Stimulated activated CD4-positive, alpha-beta T cell treated with anti-CD3 and anti-CD28 coated beads, TNF-alpha, amount 100 ng/mL, for 48 hours (primary cell): ENCODE measurements at regions not wholly inside any gene's neighbourhood (a gene's known extent, or its start where the extent isn't known, plus 50 kb on each side); places are given as distances from the start of the nearest gene placed in this dataset.
"Not testable (repeated sequence)": the region's sequence is repeated elsewhere in the genome, so short reads cannot be mapped to it uniquely, and the experiment has no call there.

Source experiments
- DNase-seq, 3 donors: peaks; one replicate each; pipeline ENCODE4 v3.0.0-alpha.2; 2020; ENCODE audit warnings: low read depth in 3 of 3

DNA sequence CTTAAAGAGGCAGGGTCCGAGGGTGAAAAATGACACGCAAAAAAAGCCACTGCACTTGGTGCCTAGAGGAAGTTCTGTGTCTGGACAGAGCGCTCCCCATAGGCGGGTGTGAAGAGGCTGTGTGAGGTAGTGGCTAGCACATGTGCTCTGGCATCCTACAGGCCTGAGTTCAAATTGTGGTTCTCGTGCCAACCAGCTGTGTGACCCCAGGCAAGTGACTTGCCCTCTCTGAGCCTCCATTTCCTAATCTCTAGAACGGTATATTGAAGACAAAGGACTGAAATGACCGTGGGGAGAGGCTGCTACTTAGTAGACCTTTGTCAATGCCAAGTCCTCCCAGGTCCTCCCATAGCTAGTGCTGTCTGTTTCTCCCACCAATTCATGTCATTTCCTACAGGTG lies 79.1 kb upstream of the MYL10 start:
- DNase-seq = no peak

DNA sequence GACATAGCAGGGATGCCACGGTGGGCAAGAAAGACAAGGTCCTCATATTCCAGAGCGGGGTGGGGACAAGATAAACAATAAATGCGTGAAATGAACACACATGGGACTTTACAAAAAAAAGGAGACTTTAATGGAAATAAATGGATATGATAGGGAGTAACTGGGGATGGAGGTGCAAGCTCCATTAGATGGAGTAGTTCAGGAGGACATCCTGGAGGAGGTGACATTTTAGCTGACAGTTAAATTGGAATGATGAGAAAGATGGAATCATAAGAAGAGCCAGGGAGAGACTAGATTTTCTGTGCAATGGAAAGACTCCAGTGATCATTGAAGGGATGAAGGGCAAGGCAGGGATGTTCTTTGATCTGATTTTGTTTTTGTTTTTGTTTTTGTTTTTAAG lies 83.6 kb upstream of the MYL10 start:
- no peak for DNase-seq

DNA sequence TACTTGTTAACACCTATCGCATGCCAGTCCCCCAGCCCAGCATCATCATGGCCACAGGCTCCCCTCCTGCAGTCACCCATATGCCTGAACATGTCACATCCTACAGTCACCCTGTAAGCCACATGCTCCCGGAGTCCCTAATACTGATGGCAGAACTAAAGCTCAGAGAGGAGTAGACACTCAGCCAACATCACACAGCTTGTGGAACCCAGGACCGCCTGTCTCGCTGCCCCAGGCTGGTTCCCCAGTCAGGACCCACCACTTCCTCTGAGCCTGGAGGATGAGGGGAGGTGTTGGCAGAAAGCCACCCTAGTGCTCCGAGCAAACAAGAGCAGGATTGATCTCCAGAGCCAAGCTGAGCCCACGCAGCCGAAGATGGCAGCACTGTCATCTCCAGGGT lies 85.0 kb upstream of the MYL10 start:
- no peak for DNase-seq

DNA sequence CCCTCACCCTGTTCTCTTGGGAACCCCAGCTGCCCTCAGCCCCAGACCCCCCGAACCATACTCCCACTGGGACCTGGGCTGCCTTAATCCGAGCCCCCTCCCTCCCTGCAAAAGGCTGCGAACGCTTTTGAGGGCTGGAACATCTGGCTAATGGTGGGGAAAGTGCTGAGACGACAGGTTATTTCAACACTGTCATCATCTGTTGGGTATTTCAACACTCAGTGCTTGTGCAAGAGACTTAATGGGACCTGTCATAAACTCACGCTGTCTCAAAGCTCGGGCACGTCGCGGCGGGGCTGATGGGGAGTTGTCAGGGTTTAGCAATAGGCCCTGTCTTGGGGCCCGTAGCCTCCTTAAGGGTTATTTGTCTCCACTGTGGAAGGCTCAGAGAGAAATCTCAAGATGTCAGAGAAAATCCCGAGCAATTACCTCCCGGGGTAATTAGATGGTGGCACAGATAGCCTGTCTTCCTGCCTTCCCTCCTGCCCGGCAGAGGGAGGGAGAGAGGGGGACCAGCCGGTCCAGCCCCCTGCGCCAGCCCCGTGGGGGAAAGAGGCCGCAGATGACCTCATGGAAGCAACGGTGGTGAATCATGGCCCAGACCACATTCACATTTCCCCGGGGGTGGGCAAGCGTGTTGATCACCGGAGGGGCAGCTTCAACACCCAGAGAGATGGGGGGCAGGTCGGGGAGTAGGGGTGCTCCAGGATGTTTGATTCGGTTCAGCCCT lies 88.7 kb upstream of the MYL10 start:
- no peak for DNase-seq

DNA sequence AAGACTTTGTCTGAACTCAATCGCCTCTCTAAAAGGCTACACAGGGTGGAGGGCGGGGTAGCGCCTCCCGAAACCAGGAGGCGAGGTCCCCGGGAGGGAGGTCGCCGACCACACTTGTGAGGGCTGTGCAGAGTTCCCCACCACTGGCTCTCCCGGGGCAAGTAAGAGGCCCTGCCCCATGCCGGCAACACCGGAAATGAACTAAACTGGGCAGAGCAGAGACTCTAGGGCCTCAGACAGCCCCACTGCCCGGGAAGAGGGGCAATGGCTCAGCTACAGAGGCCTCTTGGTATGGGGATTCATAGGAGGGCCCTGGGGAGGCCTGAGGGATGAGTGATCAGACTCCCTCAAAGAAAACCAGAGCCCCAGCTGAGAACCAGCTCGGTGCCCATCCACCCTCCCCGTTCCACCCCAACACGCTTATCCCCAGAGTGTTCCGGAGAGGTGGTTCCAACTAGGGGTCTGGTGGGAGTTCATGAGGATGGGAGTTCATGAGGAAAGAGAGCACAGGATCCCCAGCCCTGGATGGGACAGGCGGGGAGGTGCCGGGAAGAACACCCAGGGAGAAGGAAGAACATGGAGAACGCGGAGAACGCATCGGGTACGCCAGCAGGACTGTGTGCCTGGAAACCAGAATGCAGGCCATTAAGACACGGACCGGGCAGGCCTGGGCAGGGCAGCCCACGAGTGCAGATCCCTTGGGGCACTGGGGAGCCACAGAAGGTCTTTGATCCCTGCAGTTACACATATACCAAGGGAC lies 89.4 kb upstream of the MYL10 start:
- DNase-seq = no peak

DNA sequence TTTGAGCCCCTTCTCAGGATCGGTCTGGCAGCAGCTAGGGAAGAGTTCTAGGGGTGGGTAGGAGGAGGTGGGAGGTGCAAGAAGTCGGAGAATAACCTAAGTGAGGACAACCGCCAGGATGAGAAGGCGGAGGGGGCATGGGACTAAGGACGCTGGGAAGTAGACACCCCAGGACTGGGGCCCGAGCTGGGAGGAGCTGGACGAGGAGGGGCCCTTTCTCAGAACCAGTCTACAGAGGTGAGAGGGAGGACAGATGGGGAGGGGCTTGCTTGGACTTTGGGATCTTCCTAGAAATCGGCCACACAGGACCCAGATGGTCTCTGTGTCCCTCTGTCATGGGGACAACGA lies 90.0 kb upstream of the MYL10 start:
- no peak for DNase-seq

DNA sequence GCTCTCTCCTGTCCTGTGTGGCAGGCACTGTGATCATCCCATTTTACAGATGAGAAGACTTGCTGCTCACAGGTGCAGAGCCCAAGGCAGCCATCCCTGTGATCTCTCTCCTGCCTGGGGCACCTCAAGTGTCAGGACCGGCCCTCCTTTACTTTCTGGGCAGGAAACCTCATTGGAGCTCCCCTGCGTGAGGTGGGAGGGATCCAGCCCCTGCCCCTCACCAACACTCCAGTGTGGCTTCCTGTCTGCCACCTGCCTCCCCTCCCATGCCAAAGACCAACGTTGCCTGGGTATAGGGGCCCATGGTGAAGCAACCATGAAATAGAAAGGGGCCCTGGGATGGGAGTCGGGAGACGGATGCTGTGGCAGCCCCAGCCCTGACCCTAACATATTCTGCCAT lies 91.2 kb upstream of the MYL10 start:
- DNase-seq = no peak

DNA sequence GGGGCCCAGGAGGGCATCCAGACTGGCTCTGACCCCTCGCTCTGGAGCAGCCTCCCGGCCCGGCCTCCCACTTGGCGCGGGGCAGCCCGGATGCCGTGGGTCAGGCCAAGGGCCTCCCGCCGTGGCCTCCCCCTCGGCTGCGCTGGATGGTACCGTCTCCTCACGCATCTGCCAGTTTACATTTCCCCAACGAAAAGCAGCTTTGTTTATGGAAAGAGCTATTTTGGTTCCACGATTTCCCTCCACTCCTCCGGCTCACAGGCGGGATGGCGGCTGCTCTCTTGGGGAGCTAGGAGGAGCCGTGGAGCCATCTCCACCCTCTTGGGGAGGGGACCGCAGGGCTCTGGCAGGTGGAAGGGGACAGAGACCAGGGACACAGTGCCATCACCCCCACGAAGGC lies 93.2 kb upstream of the MYL10 start:
- DNase-seq = no peak

DNA sequence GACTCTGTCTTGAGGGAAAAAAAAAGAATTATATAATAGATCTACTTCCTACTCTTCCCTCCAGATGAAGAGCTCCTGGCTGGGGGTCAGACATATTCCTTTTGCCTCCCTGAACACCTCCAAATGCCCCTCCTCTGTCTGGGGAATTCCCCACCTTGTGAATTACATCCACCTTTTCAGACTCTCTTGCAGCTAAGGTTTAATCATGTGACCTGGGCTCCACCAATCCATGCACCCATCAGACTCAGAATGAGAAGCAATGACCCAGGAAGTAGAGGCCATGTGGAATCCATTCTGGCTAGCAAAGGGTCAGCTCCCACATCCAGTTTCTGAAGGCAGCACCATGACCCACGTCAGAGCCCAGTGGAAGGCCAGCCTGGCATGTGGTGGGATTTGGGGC lies 93.6 kb upstream of the CUX1 start:
- no peak for DNase-seq

DNA sequence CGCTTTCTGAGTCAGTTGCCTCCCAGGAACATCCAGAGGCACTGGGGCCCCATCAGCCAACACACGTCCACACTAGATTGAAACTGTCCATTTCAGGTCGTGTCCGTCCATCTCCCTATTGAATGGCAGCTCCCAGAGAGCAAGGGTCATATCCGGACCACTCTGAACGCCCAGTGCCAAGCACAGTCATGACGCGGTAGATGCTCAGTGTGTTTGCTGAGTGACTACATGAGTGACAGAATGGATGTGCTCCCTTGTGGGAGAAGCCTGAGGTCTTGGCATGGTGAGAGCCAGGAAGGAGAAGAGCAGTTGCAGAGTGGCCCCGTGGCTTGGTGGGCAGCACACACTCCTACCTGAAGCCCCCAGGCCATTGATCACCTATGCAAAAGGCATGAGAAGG lies 92.5 kb upstream of the CUX1 start:
- DNase-seq = no peak

DNA sequence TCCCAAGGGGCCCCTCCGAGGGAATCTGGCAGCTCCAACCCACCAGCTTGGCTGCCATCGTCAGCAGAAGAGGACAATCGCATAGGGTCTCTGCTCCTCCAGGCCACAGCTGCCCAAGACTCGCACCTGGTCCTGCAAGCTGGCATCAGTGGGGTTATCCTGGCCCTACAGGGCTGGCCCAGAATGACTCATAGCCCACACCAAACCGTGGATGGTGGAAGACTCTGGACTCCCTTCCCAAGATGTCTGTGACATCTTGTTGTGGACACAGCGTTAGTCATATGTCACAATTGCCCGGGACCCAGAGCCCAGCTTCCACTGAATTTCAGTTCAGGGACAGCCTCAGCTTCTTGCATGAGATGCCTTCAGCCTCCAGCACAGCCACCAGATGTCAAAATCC lies 91.5 kb upstream of the CUX1 start:
- no peak for DNase-seq

DNA sequence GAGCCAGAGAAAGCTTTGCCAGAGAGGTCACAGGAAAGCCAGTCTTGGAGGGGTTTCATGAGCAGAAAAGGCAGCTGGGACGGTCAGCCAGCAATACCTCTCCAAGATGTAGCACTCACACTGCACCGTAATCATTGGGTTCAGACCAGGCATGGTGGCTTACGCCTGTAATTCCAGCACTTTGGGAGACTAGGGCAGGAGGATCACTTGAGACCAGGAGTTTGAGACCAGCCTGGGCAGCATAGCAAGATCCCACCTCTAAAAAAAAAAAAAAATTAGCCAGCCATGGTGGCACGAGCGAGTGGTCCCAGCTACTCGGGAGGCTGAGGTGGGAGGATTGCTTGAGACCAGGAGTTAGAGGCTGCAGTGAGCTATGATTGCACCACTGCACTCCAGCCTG lies 90.2 kb upstream of the CUX1 start:
- DNase-seq = no peak

DNA sequence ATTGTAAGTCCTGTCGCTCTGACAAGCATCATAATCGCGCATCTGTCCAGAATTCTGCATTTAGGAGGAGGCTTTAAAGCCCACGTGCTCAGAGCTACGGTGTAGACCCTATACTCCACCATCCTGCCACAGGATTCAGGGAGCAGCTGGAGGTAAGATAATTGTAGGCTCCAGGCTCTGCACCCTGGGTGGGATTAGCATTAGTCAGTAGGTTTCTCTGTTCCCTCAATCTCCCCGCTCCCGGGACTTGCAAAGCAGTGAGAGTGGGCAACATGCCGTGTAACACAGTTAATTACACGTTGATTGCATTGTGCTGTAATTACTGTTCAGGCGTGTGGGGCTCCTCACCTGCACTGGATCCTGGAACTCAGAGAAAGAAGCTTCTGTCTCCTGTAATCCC lies 89.3 kb upstream of the CUX1 start:
- no peak for DNase-seq

DNA sequence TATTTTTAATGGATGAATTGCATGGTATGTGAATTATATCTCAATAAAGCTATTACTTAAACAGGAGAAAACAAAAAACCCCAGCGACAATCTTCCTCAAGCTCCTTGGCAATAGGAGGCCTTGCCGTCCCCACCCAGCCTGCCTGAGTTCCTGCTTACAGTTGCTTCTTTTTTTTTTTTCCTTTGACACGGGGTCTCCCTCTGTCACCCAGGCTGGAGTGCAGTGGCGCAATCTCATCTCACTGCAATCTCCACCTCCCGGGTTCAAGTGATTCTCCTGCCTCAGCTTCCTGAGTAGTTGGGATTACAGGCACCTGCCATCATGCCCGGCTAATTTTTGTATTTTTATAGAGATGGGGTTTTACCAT lies 88.6 kb upstream of the CUX1 start:
- not testable (repeated sequence) for DNase-seq

DNA sequence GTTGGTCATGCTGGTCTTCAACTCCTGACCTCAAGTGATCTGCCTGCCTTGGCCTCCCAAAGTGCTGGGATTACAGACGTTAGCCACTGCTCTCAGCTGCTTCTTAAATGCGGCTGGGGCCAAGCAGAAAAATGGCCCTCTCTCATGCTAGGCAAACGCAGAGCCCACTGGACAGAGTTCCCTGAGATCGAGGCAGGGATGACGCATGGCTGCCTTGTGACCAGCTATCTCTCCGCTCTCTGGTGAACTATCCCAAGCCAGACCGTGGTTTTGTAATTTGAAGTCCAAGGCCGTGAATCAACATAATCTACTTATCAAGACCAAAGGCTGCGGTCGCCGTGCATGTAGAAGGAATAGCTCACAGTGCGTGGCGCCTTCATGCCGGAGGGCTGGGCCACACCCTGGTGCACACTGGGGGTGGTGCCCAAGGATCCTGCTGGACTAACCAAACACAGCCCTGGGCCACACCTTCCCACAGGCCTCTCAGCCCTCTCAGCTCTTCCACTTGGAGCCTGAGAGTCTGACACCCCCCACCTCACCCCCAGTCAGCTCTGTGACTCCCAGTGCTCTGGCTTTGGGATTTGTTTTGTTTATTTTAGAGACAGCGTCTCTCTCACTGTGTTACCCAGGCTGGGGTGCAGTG lies 88.1 kb upstream of the CUX1 start:
- no peak for DNase-seq

DNA sequence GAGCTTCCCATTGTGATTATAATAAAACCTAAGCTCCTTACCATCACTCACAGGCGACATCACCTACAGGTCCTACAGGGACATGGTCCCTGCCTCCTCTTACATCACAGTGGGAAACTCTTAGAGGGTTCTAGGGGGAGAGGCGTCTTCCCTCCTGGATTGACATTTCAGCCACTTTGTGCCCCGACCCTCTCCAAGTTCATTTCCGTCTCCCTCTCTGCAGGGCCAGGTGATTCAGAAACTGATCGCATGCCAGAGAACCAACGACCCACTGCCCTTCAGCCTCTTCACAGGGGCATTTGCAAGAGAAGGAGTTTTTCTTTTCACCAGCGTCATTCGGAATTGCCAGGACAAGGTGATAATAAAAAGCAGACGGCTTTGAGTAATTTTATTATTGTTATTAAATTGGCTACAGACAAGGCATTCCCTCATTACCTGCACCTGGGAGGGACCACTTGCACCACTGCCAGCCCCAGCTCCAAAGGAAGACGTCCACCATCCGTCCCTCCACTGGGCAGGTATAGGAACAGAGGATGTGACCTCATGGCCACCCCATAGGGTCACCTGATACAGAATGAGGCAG lies 85.8 kb upstream of the CUX1 start:
- no peak for DNase-seq

DNA sequence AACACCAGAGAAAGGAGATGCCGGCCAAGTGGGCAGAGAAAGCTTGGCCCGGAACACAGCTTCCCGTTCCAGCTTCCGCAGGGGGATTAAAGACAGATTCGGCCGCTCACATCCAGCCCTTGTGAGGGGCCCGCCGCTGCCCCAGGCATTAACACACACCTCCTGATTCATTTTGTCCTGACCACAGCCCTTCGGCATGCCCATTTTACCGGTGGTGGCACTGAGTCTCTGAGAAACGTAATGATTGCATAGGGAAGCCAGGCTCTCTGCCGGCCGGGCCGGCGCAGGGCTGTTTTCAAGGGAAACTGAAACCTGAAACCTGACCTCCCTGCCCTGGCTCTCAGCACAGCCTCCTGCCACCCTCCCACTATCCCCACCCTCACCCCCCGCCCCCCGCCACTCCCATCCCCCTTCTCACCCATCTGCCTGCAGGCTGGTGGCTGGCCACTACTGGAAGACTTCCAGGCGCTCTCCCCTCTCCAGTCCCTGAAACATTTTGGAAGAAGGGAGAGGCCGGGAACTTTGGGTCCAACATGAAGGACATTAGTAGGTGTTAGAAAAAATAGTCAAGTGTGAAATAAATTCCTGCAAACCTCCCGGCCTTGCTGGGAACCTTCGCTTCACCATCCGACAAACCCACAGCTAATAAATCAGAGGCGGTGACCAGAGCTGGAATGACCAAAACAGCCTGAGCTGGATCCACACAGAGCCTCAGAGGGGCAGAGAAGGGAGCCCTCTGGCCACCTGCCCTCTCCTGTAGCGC lies 83.5 kb upstream of the CUX1 start:
- no peak for DNase-seq

DNA sequence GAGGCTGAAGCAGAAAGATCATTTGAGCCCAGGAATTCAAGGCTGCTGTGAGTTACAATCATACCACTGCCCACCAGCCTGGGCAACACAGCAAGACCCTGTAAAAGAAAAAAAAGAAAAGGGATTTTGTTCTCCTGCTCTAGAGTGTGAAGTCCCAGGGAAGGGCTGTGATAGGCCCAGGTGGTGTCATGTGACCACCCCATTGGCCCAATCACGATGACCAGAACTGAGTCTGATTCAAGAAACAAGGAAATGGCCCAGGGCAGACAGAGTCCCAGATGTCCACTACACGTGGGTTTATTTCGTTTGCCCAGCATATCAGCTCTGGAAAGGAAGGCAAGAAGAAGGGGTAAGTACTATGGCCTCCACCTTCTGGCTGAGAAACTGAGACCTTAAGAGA lies 81.3 kb upstream of the CUX1 start:
- no peak for DNase-seq

DNA sequence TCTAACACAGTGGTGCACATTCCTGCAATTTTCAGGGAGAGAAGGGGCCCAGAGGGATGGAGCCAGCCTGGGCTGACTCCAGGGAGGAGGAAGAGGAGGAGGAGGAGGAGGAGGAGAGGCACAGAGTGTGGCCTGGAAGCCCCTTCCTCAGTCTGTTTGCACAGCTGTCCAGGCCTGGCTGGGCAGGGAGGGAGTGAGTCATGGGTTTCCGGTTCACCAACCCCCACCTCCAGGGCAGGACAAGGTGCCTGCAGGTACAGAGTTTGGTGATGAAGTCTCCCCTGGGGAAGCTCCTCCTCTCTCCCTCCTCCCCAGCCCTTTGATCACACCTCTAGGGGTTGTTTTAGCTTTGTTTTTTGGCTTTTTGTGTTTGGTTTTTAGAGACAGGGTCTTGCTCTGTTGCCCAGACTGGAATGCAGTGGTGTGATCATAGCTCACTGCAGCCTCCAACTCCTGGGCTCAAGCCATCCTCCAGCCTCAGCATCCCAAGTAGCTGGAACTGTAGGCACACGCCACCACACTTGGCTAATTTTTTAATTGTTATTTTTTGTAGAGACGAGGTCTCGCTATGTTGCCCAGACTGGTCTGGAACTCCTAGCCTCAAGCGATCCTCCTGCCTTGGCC lies 77.5 kb upstream of the CUX1 start:
- DNase-seq = no peak

DNA sequence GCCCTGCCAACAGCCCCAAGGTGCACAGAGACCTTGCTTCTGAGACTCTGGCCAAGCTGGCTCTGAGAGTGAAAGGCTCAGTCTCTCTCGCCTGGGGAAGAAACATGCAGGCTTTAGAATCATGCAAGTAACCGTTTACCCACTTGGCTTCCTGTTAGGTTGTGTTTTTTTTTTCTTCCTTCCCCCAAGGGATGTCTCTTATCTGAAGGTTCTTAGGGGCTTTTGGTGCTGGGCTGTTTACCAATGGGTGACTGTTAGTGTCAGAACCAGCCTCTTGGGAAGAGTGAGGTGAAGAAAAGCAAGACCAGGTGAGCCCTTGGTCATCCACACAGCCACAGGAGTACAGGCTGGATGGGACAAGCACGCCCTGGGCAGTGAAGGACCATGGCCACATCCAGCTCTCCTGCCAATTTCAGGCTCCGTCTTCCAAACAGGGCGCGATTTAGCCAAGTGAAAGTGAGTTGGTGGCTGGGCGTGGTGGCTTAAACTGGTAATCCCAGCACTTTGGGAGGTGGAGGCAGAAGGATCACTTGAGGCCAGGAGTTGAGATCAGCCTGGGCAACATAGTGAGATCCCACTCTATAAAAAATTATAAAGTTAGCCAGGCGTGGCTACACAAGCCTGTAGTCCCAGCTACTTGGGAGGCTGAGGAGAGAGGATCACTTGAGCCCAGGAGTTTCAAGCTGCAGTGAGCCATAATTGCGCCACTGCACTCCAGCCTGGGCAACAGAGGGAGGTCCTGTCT lies 76.3 kb upstream of the CUX1 start:
- no peak for DNase-seq
